Umbilical cord (tissue), 1 donor: ENCODE measurements at regions not wholly inside any gene's neighbourhood (a gene's known extent, or its start where the extent isn't known, plus 50 kb on each side); places are given as distances from the start of the nearest gene placed in this dataset.

Experiments
- DNase-seq: peaks from one replicate; pipeline ENCODE4 v3.0.0-alpha.2; 2015; ENCODE audit warnings: low spot score

GRCh38 chr12:88417531-88417930, 162.7 kb downstream of the KITLG start:
- no peak for DNase-seq

GRCh38 chr12:88418856-88419497, 161.3 kb downstream of the KITLG start:
- DNase-seq = no peak

GRCh38 chr12:88419794-88420193, 160.5 kb downstream of the KITLG start:
- DNase-seq = no peak

GRCh38 chr12:88420457-88420856, 159.8 kb downstream of the KITLG start:
- DNase-seq = no peak

- no peak for DNase-seq
Observed at GRCh38 chr12:88424791-88425730, 155.2 kb downstream of the KITLG start.

- DNase-seq = no peak
Observed at GRCh38 chr12:88428350-88428749, 151.9 kb downstream of the KITLG start.

GRCh38 chr12:88431246-88431645, 149.0 kb downstream of the KITLG start:
- DNase-seq = no peak

GRCh38 chr12:88432531-88433490, 147.5 kb downstream of the KITLG start:
- DNase-seq = no peak

- no peak for DNase-seq
Observed at GRCh38 chr12:88433997-88434703, 146.1 kb downstream of the KITLG start.

- no peak for DNase-seq
Observed at GRCh38 chr12:88435334-88436076, 144.8 kb downstream of the KITLG start.

GRCh38 chr12:88437226-88437625, 143.0 kb downstream of the KITLG start:
- no peak for DNase-seq
